Activated B cell treated with CpG ODN at 0.5 μM for 24 hours (primary cell): ENCODE measurements at regions not wholly inside any gene's neighbourhood (a gene's known extent, or its start where the extent isn't known, plus 50 kb on each side); places are given as distances from the start of the nearest gene placed in this dataset.
"Not testable (repeated sequence)": the region's sequence is repeated elsewhere in the genome, so short reads cannot be mapped to it uniquely, and the experiment has no call there.

Experiments used
- ATAC-seq: fragments of 200-7000 bp; cut with Tn5 transposase; one replicate; pipeline ENCODE4 v1.10.0; 2021; ENCODE audit warnings: low read depth, mild to moderate bottlenecking, moderate library complexity
- CTCF ChIA-PET: fragments of 350-600 bp; sonication (Branson Sonifier 250); formaldehyde crosslinking; loops from one replicate; lab custom pipeline; 2021; ENCODE audit warnings: antibody characterized with exemption; lab: Charles Lee
- POLR2A ChIA-PET: fragments of 350-600 bp; sonication (Branson Sonifier 250); formaldehyde crosslinking; loops from one replicate; lab custom pipeline; 2021; ENCODE audit warnings: antibody characterized with exemption; lab: Charles Lee
- DNase-seq: peaks from one replicate; pipeline ENCODE4 v3.0.0; 2022
- H3K27ac Mint-ChIP-seq: one replicate; pipeline ENCODE4 v1.8.0; 2020; ENCODE audit warnings: mixed read lengths
- H3K27me3 Mint-ChIP-seq: one replicate; pipeline ENCODE4 v1.8.0; 2021; ENCODE audit warnings: mixed read lengths
- H3K36me3 Mint-ChIP-seq: one replicate; pipeline ENCODE4 v1.8.0; 2021; ENCODE audit warnings: low read depth, mixed read lengths
- H3K4me1 Mint-ChIP-seq: one replicate; pipeline ENCODE4 v1.8.0; 2021; ENCODE audit warnings: mixed read lengths
- H3K4me3 Mint-ChIP-seq: one replicate; pipeline ENCODE4 v1.8.0; 2020; ENCODE audit warnings: mild to moderate bottlenecking, mixed read lengths
- H3K9me3 Mint-ChIP-seq: one replicate; pipeline ENCODE4 v1.8.0; 2020; ENCODE audit warnings: mixed read lengths
- CTCF ChIP-seq: fragments of 200-600 bp; IDR thresholded peaks from one replicate; pipeline ENCODE4 v1.8.0; 2022; ENCODE audit warnings: antibody characterized with exemption, mild to moderate bottlenecking
- intact Hi-C: fragments of 100-400 bp; cut with micrococcal nuclease; formaldehyde crosslinking; loops from one replicate; pipeline ENCODE4 v1.15.1; 2024

GRCh38 chr12:61584943-61585342 lies 675.3 kb upstream of the USP15 start:
- Mint-ChIP-seq H3K4me1 (no peaks in the 10 kb centered on the region), H3K4me3 (no peak overlapping the region), H3K9me3 (peaks cover 27% of the 10 kb centered on the region), H3K36me3 (no peaks in the 10 kb centered on the region), H3K27me3 (no peaks in the 10 kb centered on the region), H3K27ac (no peak overlapping the region)
- ChIA-PET CTCF (no interaction called here), POLR2A (no interaction called here)
- no peak for DNase-seq
- intact Hi-C loops: no loop called here
- no peak for ATAC-seq
- TF ChIP-seq CTCF: no peak

GRCh38 chr12:61590864-61591263 lies 669.3 kb upstream of the USP15 start:
- POLR2A ChIA-PET, intact Hi-C loops: not testable (repeated sequence)

GRCh38 chr12:61610143-61610542 lies 650.1 kb upstream of the USP15 start:
- intact Hi-C loops: no loop called here
- CTCF ChIA-PET: no interaction called here

More at GRCh38 chr12:61590864-61591263, 669.3 kb upstream of the USP15 start:
- DNase-seq, H3K36me3 Mint-ChIP-seq, H3K27ac Mint-ChIP-seq, CTCF ChIA-PET, H3K4me3 Mint-ChIP-seq, H3K27me3 Mint-ChIP-seq, H3K4me1 Mint-ChIP-seq, ATAC-seq: not testable (repeated sequence)
- peaks cover 42% of the 10 kb centered on the region for H3K9me3 Mint-ChIP-seq

GRCh38 chr12:61629702-61630101 lies 630.5 kb upstream of the USP15 start:
- H3K4me1 Mint-ChIP-seq: no peaks in the 10 kb centered on the region
- ChIA-PET POLR2A (no interaction called here), CTCF (no interaction called here)
- H3K36me3 Mint-ChIP-seq: no peaks in the 10 kb centered on the region
- no peak for TF ChIP-seq CTCF
- no peak for ATAC-seq
- no peaks in the 10 kb centered on the region for H3K27me3 Mint-ChIP-seq
- no peak overlapping the region for H3K4me3 Mint-ChIP-seq
- H3K27ac Mint-ChIP-seq: no peak overlapping the region
- no peak for DNase-seq
- intact Hi-C loops: no loop called here
- peaks cover 13% of the 10 kb centered on the region for H3K9me3 Mint-ChIP-seq

More at GRCh38 chr12:61610143-61610542, 650.1 kb upstream of the USP15 start:
- Mint-ChIP-seq H3K4me3 (no peak overlapping the region), H3K4me1 (no peaks in the 10 kb centered on the region), H3K9me3 (peaks cover 15% of the 10 kb centered on the region), H3K27me3 (no peaks in the 10 kb centered on the region), H3K27ac (no peak overlapping the region), H3K36me3 (no peaks in the 10 kb centered on the region)
- ATAC-seq: no peak
- DNase-seq: no peak
- no peak for TF ChIP-seq CTCF
- POLR2A ChIA-PET: no interaction called here

- Mint-ChIP-seq H3K27ac (no peak overlapping the region), H3K4me1 (no peaks in the 10 kb centered on the region), H3K4me3 (no peak overlapping the region), H3K27me3 (no peaks in the 10 kb centered on the region), H3K9me3 (peaks cover 5% of the 10 kb centered on the region), H3K36me3 (no peaks in the 10 kb centered on the region)
- no peak for TF ChIP-seq CTCF
- DNase-seq (no peak), ATAC-seq (no peak)
- ChIA-PET POLR2A (no interaction called here), CTCF (interaction anchor here (0.6 kb wide), 1 partner anchor 18 kb away, joined by 3 read pairs; no protein-coding TSS in a partner anchor)
- intact Hi-C loops: no loop called here
These were observed 613.6 kb upstream of the USP15 start for GRCh38 chr12:61646639-61647038.

- no peak for TF ChIP-seq CTCF
- H3K9me3 Mint-ChIP-seq: peaks cover 5% of the 10 kb centered on the region
- H3K27ac Mint-ChIP-seq: no peak overlapping the region
- DNase-seq (no peak), ATAC-seq (no peak)
- no peaks in the 10 kb centered on the region for H3K36me3 Mint-ChIP-seq
- no peaks in the 10 kb centered on the region for H3K27me3 Mint-ChIP-seq
- ChIA-PET POLR2A (no interaction called here), CTCF (no interaction called here)
- no peaks in the 10 kb centered on the region for H3K4me1 Mint-ChIP-seq
- no peak overlapping the region for H3K4me3 Mint-ChIP-seq
- intact Hi-C loops: no loop called here
These were observed 612.6 kb upstream of the USP15 start for GRCh38 chr12:61647566-61647965.
